Tibial nerve (tissue), 4 donors: ENCODE measurements at regions not wholly inside any gene's neighbourhood (a gene's known extent, or its start where the extent isn't known, plus 50 kb on each side); places are given as distances from the start of the nearest gene placed in this dataset.

Experiments
- EP300 ChIP-seq, 2 donors: sonication (generic); formaldehyde crosslinking; IDR thresholded peaks; one replicate each; pipeline ENCODE4 v1.6.1; 2017; ENCODE audit warnings: antibody characterized with exemption in 2 of 2, mild to moderate bottlenecking in 1 of 2
- POLR2A ChIP-seq, 2 donors: fragments of 450-650 bp; IDR thresholded peaks; one replicate each; pipeline ENCODE4 v1.6.1; 2017; ENCODE audit warnings: antibody characterized with exemption in 2 of 2, mild to moderate bottlenecking in 2 of 2, moderate library complexity in 2 of 2
- TF ChIP-seq, protein P1 (sequence below), 5 experiments: fragments of 200-600 bp in 3 of 5; fragments of 450-650 bp in 2 of 5; sonication (generic) in 3 of 5; IDR thresholded peaks; one replicate each; pipeline ENCODE4 v1.5.1; 2016 to 2019; ENCODE audit warnings: antibody characterized with exemption in 5 of 5, mild to moderate bottlenecking in 3 of 5, moderate library complexity in 2 of 5

DNA sequence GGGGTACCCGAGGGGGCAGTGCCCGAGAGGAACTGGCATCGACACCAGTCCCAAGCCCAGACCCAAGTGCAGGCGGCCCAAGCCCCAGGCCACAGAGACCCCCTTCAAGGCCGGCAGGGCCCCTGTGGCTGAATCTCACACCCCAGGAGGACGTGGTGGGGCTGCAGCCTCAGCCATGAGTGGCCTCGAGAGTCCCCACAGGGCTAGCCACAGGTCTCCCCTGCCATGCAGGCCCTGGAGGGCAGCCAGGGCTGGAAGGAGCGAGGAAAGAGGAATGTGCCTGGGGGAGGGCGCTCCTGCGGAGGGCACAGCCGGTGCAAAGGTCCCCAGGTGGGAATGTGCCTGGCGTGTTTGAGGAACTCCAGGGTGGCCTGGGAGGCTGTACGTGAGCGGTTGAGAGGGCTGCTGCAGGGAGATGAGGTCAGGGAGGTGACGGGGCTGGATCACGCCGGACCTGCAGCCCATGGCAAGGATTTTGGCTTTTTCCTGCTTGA, 86.1 kb downstream of the NCOR2 start:
- TF ChIP-seq EP300 (IDR thresholded peaks at IDR 0.05) (no peak), POLR2A (IDR thresholded peaks at IDR 0.05) (no peak)
- TF ChIP-seq, protein P1, sequence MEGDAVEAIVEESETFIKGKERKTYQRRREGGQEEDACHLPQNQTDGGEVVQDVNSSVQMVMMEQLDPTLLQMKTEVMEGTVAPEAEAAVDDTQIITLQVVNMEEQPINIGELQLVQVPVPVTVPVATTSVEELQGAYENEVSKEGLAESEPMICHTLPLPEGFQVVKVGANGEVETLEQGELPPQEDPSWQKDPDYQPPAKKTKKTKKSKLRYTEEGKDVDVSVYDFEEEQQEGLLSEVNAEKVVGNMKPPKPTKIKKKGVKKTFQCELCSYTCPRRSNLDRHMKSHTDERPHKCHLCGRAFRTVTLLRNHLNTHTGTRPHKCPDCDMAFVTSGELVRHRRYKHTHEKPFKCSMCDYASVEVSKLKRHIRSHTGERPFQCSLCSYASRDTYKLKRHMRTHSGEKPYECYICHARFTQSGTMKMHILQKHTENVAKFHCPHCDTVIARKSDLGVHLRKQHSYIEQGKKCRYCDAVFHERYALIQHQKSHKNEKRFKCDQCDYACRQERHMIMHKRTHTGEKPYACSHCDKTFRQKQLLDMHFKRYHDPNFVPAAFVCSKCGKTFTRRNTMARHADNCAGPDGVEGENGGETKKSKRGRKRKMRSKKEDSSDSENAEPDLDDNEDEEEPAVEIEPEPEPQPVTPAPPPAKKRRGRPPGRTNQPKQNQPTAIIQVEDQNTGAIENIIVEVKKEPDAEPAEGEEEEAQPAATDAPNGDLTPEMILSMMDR (IDR thresholded peaks at IDR 0.05) = no peak
